HG03095 (cell line): ENCODE measurements at regions not wholly inside any gene's neighbourhood (a gene's known extent, or its start where the extent isn't known, plus 50 kb on each side); places are given as distances from the start of the nearest gene placed in this dataset.
A peak's percentile ranks its signal among the peaks of the same experiment; 100 is the strongest.
"Not testable (repeated sequence)": the region's sequence is repeated elsewhere in the genome, so short reads cannot be mapped to it uniquely, and the experiment has no call there.

Source experiments
- ATAC-seq: cut with Tn5 transposase; IDR thresholded peaks from one replicate; pipeline ENCODE4 v1.9.1; 2021; ENCODE audit warnings: moderate library complexity; ENCODE audit not compliant: unreplicated experiment

- no peak for ATAC-seq
These were observed 1248.4 kb downstream of the NSUN3 start for GRCh38 chr3:95311272-95311671.

GRCh38 chr3:95312650-95313049, 1249.8 kb downstream of the NSUN3 start:
- no peak for ATAC-seq

- no peak for ATAC-seq
These were observed 1257.1 kb downstream of the NSUN3 start for GRCh38 chr3:95319921-95320494.

GRCh38 chr3:95327478-95327877, 1264.6 kb downstream of the NSUN3 start:
- no peak for ATAC-seq

- ATAC-seq, result no peak
These were observed 1271.0 kb downstream of the NSUN3 start for GRCh38 chr3:95333826-95334225.

- no peak for ATAC-seq
These were observed 1271.6 kb downstream of the NSUN3 start for GRCh38 chr3:95334461-95334860.

- no peak for ATAC-seq
These were observed 1272.7 kb downstream of the NSUN3 start for GRCh38 chr3:95335517-95335916.

- ATAC-seq, result no peak
These were observed 1275.6 kb downstream of the NSUN3 start for GRCh38 chr3:95338446-95338845.

- ATAC-seq, result no peak
These were observed 1278.5 kb downstream of the NSUN3 start for GRCh38 chr3:95341314-95341713.

- no peak for ATAC-seq
These were observed 1280.4 kb downstream of the NSUN3 start for GRCh38 chr3:95343228-95343627.

GRCh38 chr3:95343767-95344166, 1280.9 kb downstream of the NSUN3 start:
- no peak for ATAC-seq

GRCh38 chr3:95347936-95348335, 1285.1 kb downstream of the NSUN3 start:
- not testable (repeated sequence) for ATAC-seq

- ATAC-seq, result no peak
These were observed 1286.0 kb downstream of the NSUN3 start for GRCh38 chr3:95348879-95349278.

GRCh38 chr3:95350049-95350448, 1287.2 kb downstream of the NSUN3 start:
- no peak for ATAC-seq

- ATAC-seq, result no peak
These were observed 1288.3 kb downstream of the NSUN3 start for GRCh38 chr3:95351158-95351557.

- ATAC-seq, result no peak
These were observed 1289.6 kb downstream of the NSUN3 start for GRCh38 chr3:95352471-95352870.

GRCh38 chr3:95354489-95354888, 1291.6 kb downstream of the NSUN3 start:
- ATAC-seq, result no peak

- ATAC-seq, result peak; percentile 64
These were observed 1294.1 kb downstream of the NSUN3 start for GRCh38 chr3:95356764-95357501.

GRCh38 chr3:95387242-95388021, 1324.6 kb downstream of the NSUN3 start:
- no peak for ATAC-seq

GRCh38 chr3:95389725-95390313, 1327.0 kb downstream of the NSUN3 start:
- ATAC-seq, result no peak

GRCh38 chr3:95394286-95394685, 1331.4 kb downstream of the NSUN3 start:
- no peak for ATAC-seq

- no peak for ATAC-seq
These were observed 1336.7 kb downstream of the NSUN3 start for GRCh38 chr3:95399585-95399984.
